Psoas muscle (tissue), 7 donors: ENCODE measurements at regions not wholly inside any gene's neighbourhood (a gene's known extent, or its start where the extent isn't known, plus 50 kb on each side); places are given as distances from the start of the nearest gene placed in this dataset.

ENCODE experiments used
- ATAC-seq, 4 donors: fragments of 200-7000 bp; cut with Tn5 transposase; one replicate each; pipeline ENCODE4 v1.9.1; 2020; ENCODE audit warnings: moderate library complexity in 3 of 4, mild to moderate bottlenecking in 2 of 4
- DNase-seq, 2 donors: peaks; one replicate each; pipeline ENCODE4 v3.0.0-alpha.2; 2020
- H3K27ac ChIP-seq: fragments of 200-600 bp; one replicate; pipeline ENCODE4 v1.8.0; 2022
- H3K27me3 ChIP-seq, 3 donors: fragments of 200-600 bp in 1 of 3; one replicate each; pipeline versions ENCODE4 v1.6.1 to v1.8.0; 2013 to 2022; ENCODE audit warnings: low read length in 2 of 3, mild to moderate bottlenecking in 2 of 3, moderate library complexity in 1 of 3; ENCODE audit not compliant: insufficient read depth in 3 of 3
- H3K36me3 ChIP-seq, 2 donors: fragments of 200-600 bp in 1 of 2; one replicate each; pipeline versions ENCODE4 v1.6.1 to v1.8.0; 2013 to 2022; ENCODE audit warnings: low read depth in 1 of 2, mild to moderate bottlenecking in 1 of 2, moderate library complexity in 1 of 2; ENCODE audit not compliant: insufficient read depth in 1 of 2
- H3K4me1 ChIP-seq: fragments of 200-600 bp; one replicate; pipeline ENCODE4 v1.8.0; 2022
- H3K4me3 ChIP-seq: fragments of 200-600 bp; one replicate; pipeline ENCODE4 v1.8.0; 2022; ENCODE audit warnings: mild to moderate bottlenecking
- H3K9me3 ChIP-seq: fragments of 200-600 bp; one replicate; pipeline ENCODE4 v1.8.0; 2022
- CTCF ChIP-seq: fragments of 200-600 bp; IDR thresholded peaks from one replicate; pipeline ENCODE4 v1.8.0; 2022; ENCODE audit warnings: antibody characterized with exemption
- WGBS, 3 donors: extraction: QIAGEN DNeasy Blood & Tissue Kit; methylation state at CpG; one replicate each; pipeline versions ENCODE4 v1.1.6 to v1.1.7; 2013; 5-methylcytosine and 5-hydroxymethylcytosine counted together
- intact Hi-C, 2 donors: fragments of 100-400 bp; cut with DNase I; formaldehyde crosslinking; loops; one replicate each; pipeline versions ENCODE4 v1.11.0 to v1.14.2; 2022
- donor health status: healthy with polysubstance abuse.
- donor health status: DM: no; HTN: no; CAD: no; lungs with moderate emphysema.
- donor health status: Bipolar disorder and iron deficiency.
- donor health status: healthy.
- donor health status: DM: yes; HTN: yes; CAD: no.
- donor health status: DM: no; HTN: no; CAD: no.
- donor health status: DM: yes; HTN: yes; CAD: no.

GRCh38 chr3:18775501-18775900 is 350.4 kb upstream of the SATB1 start:
- H3K4me1 ChIP-seq, result no peaks in the 10 kb centered on the region
- no peaks in the 10 kb centered on the region for H3K36me3 ChIP-seq
- no peaks in the 10 kb centered on the region for H3K27me3 ChIP-seq
- DNase-seq (no peak), ATAC-seq (no peak)
- WGBS, 3 donors, result 84 to 93% (median 87%) methylated on average over 2 of the region's 2 CpGs
- intact Hi-C loops, result no loop called here
- H3K27ac ChIP-seq, result no peak overlapping the region
- no peak for TF ChIP-seq CTCF
- H3K4me3 ChIP-seq, result no peak overlapping the region
- no peaks in the 10 kb centered on the region for H3K9me3 ChIP-seq

GRCh38 chr3:18774319-18775088 is 349.4 kb upstream of the SATB1 start:
- Histone ChIP-seq H3K9me3 (no peaks in the 10 kb centered on the region), H3K36me3 (no peaks in the 10 kb centered on the region), H3K4me3 (no peak overlapping the region), H3K27ac (no peak overlapping the region), H3K4me1 (no peaks in the 10 kb centered on the region), H3K27me3 (no peaks in the 10 kb centered on the region)
- intact Hi-C loops, result no loop called here
- DNase-seq (no peak), ATAC-seq (no peak)
- 54 to 63% (median 58%) methylated on average over 2 of the region's 2 CpGs for WGBS, 3 donors
- TF ChIP-seq CTCF, result no peak

GRCh38 chr3:18772699-18773305 is 347.7 kb upstream of the SATB1 start:
- TF ChIP-seq CTCF, result no peak
- no peaks in the 10 kb centered on the region for H3K36me3 ChIP-seq
- no peaks in the 10 kb centered on the region for H3K27me3 ChIP-seq
- no peak overlapping the region for H3K4me3 ChIP-seq
- no peak for DNase-seq
- H3K9me3 ChIP-seq, result no peaks in the 10 kb centered on the region
- no peaks in the 10 kb centered on the region for H3K4me1 ChIP-seq
- intact Hi-C loops, result no loop called here
- no peak overlapping the region for H3K27ac ChIP-seq
- no peak for ATAC-seq

- no peak for TF ChIP-seq CTCF
- intact Hi-C loops, result no loop called here
These were observed 346.8 kb upstream of the SATB1 start for GRCh38 chr3:18771931-18772330.

GRCh38 chr3:18770800-18771199 is 345.7 kb upstream of the SATB1 start:
- Histone ChIP-seq H3K27ac (no peak overlapping the region), H3K4me1 (no peaks in the 10 kb centered on the region), H3K9me3 (no peaks in the 10 kb centered on the region), H3K36me3 (no peaks in the 10 kb centered on the region), H3K27me3 (no peaks in the 10 kb centered on the region), H3K4me3 (no peak overlapping the region)
- intact Hi-C loops, result no loop called here
- TF ChIP-seq CTCF, result no peak
- DNase-seq, result no peak
- 42 to 84% (median 62%) methylated on average over 2 of the region's 2 CpGs for WGBS, 3 donors
- no peak for ATAC-seq

More at GRCh38 chr3:18771931-18772330, 346.8 kb upstream of the SATB1 start:
- DNase-seq (no peak), ATAC-seq (no peak)
- no peaks in the 10 kb centered on the region for H3K4me1 ChIP-seq
- no peak overlapping the region for H3K27ac ChIP-seq
- no peaks in the 10 kb centered on the region for H3K36me3 ChIP-seq
- WGBS, 3 donors, result 41 to 48% (median 42%) methylated on average over 1 of the region's 1 CpG
- H3K9me3 ChIP-seq, result no peaks in the 10 kb centered on the region
- H3K27me3 ChIP-seq, result no peaks in the 10 kb centered on the region
- no peak overlapping the region for H3K4me3 ChIP-seq
